Fibroblast of skin of left quadriceps (primary cell): ENCODE measurements at regions not wholly inside any gene's neighbourhood (a gene's known extent, or its start where the extent isn't known, plus 50 kb on each side); places are given as distances from the start of the nearest gene placed in this dataset.
A peak's percentile ranks its signal among the peaks of the same experiment; 100 is the strongest.

Experiments used
- DNase-seq, 2 experiments: peaks; one replicate each; pipeline ENCODE4 v3.0.0-alpha.2; 2013; ENCODE audit warnings: low read depth in 2 of 2

- no peak for DNase-seq
Measured at GRCh38 chr20:6231556-6231955, 108.7 kb upstream of the FERMT1 start.

GRCh38 chr20:6228302-6228843 lies 105.5 kb upstream of the FERMT1 start:
- DNase-seq: no peak

- DNase-seq: no peak
Measured at GRCh38 chr20:6213311-6213710, 90.5 kb upstream of the FERMT1 start.

GRCh38 chr20:6212903-6213302 lies 90.1 kb upstream of the FERMT1 start:
- DNase-seq: no peak

- no peak for DNase-seq
Measured at GRCh38 chr20:6209093-6209492, 86.3 kb upstream of the FERMT1 start.

GRCh38 chr20:6200092-6200491 lies 77.3 kb upstream of the FERMT1 start:
- DNase-seq: no peak

- no peak for DNase-seq
Measured at GRCh38 chr20:6185268-6185667, 62.4 kb upstream of the FERMT1 start.

GRCh38 chr20:6184086-6184485 lies 61.3 kb upstream of the FERMT1 start:
- DNase-seq: no peak

GRCh38 chr20:6180531-6180930 lies 57.7 kb upstream of the FERMT1 start:
- no peak for DNase-seq

- DNase-seq: peak in 1 of 2 experiments; percentile 9
Measured at GRCh38 chr20:6178537-6178936, 55.7 kb upstream of the FERMT1 start.

- no peak for DNase-seq
Measured at GRCh38 chr20:6173481-6173880, 50.7 kb upstream of the FERMT1 start.
